Retina (tissue), 1 donor: ENCODE measurements at regions not wholly inside any gene's neighbourhood (a gene's known extent, or its start where the extent isn't known, plus 50 kb on each side); places are given as distances from the start of the nearest gene placed in this dataset.
"Not testable (repeated sequence)": the region's sequence is repeated elsewhere in the genome, so short reads cannot be mapped to it uniquely, and the experiment has no call there.

ENCODE experiments used
- DNase-seq: peaks from one replicate; pipeline ENCODE4 v3.0.0-alpha.2; 2016

DNA sequence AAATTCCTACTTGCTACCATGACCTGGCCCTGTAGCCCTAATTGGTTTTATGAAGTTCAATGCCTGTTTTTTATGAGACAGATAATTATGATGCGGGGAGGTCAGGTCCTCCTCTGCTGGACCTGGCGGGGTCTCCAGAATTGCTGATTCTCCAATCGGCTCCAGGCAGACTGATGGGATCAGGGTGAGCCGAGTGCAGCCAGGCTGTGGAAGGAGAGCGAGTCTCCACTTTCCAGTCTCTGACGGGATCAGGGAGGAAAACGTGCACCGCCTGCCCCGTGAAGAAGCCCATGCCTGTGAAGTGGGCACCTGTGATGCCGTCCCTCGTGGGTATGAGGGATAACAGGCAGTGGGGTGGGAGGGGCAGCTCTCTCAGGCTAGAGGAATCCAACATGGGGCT lies 71.5 kb upstream of the HSPA9 start:
- no peak for DNase-seq

DNA sequence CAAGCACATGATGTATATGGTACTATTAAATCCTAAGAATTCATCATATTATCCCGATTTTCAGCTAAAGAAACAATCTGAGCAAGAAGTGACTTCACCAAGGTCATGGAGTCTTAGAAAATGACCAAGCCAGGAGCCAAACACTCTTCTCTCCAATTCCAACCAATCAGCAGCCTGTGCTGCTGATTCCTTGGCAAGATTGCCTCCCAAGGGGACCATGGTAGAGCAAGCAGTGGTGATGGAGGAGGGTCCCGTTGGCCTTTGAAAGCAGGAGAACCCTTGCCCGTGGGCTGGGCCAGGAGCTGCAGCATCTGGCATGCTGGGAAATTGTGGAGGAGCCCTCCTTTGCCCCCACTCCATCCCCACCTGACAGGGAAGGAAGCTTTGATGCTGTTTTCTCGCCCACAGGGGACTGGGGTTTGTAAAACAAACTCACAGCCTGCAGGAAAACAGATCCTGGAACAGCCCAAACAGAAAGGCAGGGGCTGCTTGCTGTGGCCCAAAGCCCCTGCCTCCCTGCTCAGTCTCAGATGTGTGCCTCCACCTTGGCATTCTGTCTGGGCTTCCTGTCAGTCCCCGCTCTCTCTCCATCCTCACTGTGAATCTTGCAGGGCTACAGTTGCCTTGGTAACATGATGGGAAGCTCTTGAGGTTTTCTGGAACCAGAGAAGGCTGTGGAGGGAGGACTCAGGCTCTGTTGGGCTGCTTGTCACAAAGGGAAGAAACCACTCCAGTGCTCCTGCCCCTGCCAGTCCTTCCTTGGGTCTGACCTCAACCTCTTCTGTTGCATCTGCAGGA lies 70.8 kb upstream of the HSPA9 start:
- no peak for DNase-seq

DNA sequence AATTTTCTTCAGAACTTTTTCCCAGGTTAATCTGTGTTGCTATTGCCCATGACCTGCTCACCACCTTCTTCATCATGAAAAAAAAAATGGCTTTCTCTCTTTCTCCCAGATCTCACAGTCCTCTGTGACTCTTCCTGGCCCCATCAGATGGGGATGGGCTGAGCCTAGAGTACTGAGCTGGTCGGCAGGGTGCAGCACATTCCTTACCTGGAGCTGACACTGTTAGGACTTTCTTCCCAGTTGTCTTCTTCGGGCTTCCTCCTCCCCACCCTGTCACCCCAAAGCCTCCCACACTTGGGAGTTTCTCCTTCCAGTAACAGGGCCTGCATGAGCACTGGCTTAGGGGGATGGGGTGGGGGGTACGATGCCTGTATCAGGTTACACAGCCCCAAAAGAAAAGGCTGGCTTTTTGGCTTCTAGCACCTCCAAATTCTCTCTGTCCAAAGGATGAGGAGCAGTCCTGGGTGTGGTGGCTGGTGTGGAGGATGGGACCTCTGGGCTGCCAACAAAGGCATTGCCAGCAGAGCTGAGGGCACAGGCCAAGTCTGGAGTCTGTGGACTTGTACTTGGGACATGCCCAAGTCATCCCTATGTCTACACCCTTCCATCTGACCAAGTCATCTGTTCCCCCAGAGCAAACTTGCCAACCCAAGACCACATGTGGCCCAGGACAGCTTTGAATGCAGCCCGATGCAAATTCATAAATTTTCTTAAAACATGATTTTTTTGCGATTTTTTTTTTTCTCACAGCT lies 68.0 kb upstream of the HSPA9 start:
- no peak for DNase-seq

DNA sequence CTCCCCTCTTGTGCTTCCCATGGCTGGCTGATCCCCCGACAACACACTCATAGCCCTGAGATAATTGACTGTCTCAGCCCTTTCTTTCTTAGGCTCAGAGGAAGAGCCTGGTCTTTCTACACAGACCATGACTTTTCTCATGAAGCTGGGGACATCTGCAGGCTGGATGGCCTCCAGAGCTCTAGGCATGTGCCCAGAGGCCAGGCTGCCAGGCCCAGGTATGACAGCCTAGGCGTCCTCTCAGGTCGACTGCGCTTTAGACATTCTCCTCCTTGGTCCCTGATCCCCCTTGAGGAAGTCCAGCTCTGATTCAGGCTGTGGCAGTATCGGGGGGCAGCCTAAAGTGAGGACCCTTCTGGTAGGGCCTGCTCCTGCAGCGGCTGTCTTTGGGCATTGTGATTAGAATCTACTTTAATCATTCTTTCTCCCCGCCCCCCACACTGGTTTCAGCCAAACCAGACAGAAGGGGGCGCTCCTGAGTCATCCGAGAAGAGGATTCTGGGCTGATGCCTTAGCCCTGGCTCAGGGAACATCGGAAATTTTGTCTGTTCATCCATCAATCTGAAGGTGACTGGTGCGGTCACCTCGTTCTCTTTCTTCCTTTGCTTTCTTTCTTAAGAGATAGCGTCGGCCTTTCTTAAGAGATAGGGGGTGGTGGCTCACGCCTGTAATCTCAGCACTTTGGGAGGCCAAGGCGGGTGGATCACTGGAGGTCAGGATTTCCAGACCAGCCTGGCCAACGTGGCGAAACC lies 66.5 kb upstream of the HSPA9 start:
- DNase-seq, result peak; percentile 83

DNA sequence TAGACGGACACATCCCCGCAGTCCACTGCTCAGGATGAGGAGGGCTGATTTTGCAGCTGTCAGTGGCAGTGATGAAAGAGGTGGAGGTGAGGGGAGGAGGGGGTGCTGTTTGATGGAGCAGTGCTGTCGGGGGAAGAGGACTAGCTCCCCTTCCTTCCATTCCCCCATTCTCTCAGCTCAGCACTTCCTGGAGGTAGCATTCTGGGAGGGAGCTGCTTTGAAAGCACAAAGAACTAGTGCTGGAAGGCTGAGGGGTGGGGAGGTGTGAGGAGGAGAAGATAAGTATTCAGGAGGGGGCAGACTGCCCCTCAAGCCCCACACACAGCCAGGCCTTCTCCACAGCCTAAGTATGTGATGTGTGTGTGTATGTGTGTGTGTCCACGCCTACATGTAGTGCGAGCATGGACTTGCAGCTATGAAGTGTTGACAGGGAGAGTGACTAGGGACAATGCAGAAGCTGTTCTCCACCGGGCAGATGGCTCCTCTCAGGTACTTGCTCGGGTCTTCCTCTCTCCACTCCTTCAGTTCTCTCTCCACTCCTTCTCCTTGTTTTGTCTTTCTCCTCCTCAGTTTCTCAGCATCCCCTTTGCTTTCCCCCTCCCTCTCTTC lies 65.5 kb upstream of the HSPA9 start:
- DNase-seq, result no peak

DNA sequence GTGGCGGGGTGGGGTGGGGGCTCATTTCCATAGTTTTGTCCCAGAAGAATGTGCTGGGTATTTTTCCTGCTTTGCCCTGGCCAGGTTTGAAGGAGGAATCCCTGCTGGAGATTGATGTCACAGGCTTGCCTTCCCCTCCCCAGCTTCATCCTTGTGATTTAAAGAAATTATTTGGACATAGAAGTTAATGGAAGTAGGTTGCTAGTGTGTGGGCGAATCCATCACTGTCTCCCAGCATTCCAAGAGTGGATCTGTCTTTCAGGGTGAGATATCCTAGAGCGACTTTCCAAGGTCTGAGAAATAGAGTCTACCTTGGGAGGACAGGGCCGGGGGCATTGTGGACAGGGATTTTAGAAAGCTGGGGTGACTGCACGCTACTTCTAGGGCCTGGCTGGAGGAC lies 64.9 kb upstream of the HSPA9 start:
- DNase-seq, result no peak

DNA sequence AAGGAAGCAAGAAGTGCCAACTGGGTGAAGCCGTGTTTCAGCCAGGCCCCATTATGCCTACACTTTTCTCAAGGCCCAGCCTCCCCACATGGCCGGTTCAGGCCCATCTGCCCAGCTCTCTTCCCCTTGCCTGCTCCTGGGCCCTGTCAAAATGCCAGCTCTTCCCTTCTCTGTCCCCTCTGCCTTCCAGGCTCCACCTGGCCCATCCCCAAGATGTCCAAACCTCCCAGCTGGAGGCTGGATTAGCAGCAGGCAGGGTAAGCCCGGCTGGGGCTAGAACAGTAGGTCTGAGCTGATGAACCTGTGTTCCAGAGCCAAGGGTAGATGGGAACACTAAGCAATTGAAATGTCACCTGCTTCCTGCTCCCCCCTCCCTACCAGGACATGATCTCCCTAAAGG lies 64.1 kb upstream of the HSPA9 start:
- DNase-seq, result no peak

DNA sequence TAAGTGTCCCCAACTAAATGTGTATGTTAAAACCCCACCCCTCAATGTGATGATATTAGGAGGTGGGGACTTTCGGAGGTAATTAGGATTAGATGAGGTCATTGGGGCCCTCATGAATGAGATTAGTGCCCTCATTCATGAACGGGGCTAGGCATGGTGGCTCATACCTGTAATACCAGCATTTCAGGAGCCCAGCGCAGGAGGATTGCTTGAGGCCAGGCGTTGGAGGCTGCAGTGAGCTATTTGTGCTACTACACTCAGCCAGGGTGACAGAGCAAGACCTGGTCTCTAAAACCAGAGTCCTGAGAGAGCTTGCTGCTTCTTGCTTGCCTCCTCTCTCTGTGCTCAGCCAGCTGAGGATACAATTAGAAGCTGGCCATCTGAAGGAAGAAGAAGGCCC lies 62.1 kb upstream of the HSPA9 start:
- no peak for DNase-seq

DNA sequence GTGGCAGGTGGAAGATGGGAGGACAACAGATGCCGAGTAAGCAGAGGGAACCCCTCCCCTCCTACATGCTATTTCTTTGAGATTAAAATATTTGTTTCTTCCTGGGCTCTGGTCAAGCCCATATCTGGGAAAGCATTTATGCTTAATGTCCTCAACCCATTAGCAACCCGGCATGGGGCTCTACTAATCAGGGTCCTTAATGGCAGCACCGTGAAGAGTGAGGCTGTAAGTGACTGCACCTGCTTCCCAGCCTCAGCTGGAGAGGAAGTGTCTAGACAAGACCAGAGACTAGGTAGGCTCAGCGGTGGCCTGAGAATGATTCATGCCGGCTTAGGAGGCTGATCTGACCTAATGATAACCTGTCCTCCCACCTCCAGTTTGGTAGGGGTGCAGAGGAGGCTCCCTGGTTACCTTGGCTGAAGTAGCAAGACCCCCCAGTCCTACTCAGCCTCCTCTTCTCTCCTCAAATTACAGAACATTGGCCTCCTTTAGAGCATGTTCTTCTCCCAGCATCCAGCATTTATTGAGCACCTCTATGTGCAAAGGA lies 61.3 kb upstream of the HSPA9 start:
- DNase-seq, result peak; percentile 18

DNA sequence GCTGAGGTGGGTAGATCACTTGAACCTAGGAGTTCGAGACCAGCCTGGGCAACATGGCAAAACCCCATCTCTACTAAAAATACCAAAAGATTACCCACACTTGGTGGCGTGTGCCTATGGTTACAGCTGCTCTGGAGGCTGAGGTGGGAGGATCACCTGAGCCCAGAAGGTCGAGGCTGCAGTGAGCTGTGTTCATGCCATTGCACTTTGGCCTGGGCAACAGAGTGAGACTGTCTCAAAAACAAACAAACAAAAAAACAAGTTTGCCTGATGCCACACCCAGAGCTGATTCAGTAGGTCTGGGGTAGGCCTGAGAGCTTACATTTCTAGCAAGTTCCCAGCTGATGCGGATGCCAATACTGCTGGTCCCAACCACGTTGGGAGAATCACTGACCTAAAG lies 60.5 kb upstream of the HSPA9 start:
- no peak for DNase-seq

DNA sequence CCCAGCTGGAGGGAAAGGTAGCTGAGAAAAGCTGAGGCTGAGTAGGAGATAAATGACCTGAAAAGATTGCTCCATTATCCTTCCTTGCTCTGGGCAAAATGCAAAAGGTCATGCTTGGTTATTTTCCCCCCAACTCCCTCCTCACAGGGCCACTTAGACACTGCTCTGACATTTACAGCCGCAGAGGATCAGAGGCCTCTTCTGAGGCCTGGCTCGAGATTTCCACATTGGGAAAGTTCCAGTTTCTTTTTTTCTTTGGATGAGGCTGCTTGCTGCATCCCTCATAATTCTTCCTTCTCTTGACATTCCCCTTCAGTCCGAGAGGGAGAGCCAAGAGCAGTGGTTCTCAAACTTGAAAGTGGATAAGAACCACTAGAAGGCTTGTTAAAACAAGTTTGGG lies 60.1 kb upstream of the HSPA9 start:
- peak; percentile 59 for DNase-seq

DNA sequence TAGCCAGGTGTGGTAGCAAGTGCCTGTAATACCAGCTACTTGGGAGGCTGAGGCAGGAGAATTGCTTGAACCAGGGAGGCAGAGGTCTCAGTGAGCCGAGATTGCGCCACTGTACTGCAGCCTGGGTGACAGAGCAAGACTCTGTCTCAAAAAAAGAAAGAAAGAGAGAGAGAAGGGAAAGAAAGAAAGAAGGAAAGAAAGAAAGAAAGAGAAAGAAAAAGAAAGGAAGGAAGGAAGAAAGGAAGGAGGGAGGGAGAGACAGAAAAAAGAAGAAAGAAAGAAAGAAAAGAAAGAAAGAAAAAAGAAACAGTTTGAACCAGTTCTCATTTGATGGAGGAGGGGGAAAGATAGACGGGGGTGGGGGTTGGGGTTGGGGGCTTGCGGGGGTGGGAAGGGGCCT lies 59.6 kb upstream of the HSPA9 start:
- not testable (repeated sequence) for DNase-seq

DNA sequence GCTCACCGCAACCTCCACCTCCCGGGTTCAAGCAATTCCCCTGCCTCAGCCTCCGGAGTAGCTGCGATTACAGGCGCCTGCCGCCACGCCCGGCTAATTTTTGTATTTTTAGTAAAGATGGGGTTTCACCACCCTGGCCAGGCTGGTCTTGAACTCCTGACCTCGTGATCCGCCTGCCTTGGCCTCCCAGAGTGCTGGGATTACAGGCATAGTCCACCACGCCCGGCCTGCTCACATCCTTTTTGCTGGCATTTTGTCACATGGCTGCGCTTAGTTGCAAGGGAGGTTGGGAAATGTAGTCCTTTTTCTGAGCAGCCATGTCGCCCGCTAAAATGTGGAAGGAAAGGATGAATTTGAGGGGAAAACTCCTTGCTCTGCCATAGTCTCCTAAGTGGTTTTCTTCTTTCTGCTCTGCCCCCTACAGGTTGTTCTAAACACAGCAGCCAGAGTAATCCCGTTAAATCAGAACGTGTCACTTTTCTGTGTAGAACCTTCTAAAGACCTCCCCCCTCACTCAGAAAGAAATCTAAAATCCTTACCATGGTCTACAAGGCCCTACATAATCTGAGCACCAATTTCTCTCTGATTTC lies 57.8 kb upstream of the HSPA9 start:
- peak; percentile 72 for DNase-seq

DNA sequence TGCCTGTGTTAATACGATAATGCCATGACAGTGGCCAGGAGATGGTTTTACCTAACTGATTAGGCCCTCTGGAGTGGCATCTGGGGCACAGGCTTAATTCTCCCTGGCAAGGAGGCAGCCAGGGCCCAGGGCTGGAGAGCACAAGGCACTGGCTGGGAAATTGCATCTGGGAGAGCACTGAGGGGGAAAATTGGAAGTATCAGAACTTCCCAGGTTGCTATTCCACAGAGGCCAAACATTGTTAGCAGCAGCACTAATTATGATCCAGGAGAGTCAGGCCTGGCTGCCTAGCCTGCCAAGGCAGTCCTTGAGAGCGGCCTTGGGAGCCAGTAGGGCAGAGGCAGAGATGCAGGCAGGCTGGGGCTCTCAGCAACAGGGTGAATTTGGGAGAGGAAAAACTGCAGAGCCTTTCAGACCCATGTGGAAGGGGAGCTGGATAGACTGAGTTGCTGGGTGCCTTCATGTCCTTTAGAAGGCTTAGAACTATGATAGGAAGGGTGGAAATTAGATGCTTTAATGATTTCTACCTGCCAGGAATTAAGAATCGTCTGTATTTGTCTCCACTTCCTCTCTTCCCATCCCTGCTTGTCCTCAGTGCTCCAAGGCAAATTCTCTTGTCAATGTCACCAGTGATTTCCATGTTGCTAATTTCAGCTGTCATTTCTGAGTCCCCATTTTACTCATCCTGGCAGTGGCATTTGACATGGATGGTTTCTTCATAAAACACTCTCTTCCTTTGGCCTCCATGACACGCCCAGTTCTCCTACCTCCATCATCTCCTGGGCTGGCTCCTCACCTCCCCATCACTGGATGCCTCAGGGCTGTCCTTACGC lies 56.1 kb upstream of the HSPA9 start:
- DNase-seq, result peak; percentile 23

DNA sequence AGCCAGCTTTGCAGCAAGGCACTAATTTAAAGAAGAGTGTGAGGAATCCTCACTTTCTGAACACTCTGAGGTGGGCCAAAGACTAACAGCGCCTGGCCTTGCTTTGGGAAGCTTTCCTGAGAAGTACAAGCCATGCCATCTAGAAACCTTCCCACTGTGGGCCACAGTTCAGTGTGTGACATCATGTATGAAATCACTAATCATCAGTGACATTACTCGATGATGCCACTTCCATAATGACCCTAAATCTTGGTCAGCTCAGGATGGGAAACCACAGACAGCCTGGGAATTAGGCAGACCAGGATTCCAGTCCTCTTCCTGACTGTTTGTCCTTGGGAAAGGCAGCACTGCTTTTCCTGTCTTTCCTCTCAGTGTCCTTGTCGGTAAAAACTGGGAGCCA lies 54.2 kb upstream of the HSPA9 start:
- no peak for DNase-seq

DNA sequence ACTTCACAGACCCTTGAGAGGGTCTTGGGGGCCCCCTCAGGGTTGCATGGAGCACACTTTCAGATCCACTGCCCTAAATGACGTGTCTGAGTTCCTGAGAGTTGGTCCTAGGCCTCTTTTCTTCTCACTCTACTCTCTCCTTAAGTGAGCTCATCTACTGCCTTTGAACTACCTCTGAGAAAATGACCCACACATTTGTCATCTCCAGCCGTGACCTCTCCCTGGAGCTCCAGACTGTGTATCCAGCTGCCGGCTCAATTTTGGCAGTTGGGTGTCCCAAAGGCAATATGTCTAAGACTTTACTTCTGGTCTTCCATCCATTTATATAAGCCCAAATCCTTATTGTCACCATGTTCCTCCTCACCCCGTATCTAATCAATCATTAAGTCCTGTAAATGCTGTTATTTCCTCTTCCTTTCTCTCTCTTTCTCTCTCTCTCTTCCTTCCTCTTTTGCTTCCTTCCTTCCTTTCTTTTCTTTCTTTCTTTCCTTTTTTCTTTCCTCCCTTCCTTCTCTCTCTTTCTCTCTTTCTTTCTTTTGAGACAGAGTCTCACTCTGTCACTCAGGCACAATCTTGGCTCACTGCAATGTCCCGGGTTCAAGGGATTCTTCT lies 51.2 kb upstream of the HSPA9 start:
- no peak for DNase-seq

DNA sequence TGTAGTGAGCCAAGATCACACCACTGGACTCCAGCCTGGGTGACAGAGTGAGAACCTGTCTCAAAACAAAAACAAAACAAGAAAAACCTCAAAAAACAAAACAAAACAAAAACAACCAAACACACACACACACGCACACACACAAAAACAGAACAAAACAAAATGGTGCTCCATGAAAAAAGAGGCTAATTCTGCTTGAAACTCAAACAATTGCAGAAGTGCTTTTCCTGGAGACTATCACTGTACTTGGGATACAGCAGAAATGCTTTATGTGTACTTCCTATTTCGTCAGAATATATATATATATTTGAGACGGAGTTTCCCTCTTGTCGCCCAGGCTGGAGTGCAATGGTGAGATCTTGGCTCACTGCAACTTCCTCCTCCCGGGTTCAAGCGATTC lies 49.9 kb upstream of the HSPA9 start:
- DNase-seq, result no peak
